ENCODE measurements at regions not wholly inside any gene's neighbourhood (a gene's known extent, or its start where the extent isn't known, plus 50 kb on each side); places are given as distances from the start of the nearest gene placed in this dataset.
"Not testable (repeated sequence)": the region's sequence is repeated elsewhere in the genome, so short reads cannot be mapped to it uniquely, and the experiment has no call there.

- DNase-seq: no peak
These were observed 890.5 kb downstream of the BRD1 start for GRCh38 chr22:48937032-48937639.

DNA sequence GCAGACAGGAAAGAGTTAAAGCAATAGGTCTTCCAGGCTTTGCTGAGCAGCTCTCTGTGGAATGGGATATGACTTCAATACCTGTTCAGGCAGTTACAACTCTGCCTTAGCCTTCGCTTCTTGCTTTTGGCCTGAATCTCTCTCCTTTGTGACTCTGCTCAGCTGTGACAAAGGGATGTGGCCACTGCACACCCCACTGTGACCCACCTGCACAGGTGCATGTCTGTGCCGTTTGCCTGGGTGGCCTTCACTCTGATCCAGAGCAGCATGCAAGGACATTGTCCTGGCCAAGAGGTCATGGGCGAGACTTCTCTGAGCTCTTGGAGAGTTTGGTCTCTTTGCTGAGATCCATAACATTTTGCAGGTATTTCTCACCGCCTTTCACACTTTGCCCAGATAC is 891.3 kb downstream of the BRD1 start:
- no peak for DNase-seq

DNA sequence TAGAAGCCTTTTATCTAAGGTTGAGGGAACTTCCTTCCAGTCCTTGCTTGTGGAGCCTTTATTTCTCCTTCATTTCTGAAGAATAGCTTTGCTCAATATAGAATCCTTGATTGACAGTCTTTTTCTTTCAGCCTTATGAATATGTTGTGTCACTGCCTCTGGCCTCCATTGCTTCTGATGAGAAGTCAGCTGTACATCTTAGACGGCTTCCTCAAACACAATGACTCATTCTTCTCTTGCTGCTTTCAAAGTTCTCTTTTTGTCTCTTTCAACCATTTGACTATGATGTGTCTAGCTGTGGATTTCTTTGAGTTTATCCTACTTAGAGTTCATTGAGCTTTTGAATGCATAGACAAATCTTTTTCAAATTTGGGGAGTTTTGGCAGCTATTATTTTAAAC is 893.2 kb downstream of the BRD1 start:
- DNase-seq: no peak

GRCh38 chr22:48931452-48931851 is 896.2 kb downstream of the BRD1 start:
- DNase-seq: no peak

DNA sequence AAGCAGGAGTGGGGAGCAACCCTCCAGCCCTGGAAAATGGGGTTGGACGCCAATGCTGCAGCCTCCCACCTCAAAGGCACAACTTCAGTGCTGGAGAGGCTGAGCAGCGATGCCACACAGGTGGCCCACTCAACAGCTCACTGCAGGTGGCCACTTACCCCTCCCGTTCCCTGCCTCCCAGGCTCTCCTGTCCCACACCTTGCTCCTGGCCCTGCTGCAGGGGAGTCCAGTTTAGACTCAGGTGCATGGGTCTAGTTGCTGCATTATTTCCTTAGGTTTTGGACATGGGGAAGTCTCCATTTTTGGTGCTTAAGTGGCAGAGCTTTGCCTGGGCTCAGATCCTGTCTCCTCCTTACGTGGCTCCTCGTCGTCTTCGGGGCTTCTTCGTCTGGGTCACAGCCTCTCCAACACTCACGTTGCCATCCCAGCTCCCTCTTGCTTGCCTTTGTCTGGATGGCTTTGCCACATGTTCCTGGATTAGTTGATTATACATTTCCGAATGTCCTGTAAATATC is 898.3 kb downstream of the BRD1 start:
- DNase-seq: no peak

GRCh38 chr22:48927591-48927990 is 900.1 kb downstream of the BRD1 start:
- no peak for DNase-seq

GRCh38 chr22:48926643-48927042 is 901.0 kb downstream of the BRD1 start:
- DNase-seq: no peak

DNA sequence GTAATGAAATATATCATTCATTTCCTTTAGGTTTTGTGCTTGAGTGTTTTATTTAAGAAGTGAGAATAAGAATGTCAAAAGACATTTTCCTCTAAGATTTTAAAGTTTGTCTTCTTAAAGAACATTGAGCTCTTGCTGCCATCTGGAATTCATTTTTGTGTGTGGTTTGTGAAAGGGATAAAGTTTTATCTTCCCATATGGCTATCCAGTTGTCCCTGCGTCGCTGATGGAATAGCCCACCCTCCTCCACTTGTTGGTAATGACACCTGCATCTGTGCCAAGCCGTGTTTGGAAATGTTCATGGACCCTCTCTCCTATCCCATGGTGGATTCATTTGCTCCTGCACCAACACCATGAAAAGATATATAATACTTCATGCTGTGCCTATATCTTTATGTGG is 901.5 kb downstream of the BRD1 start:
- DNase-seq: no peak

- DNase-seq: no peak
These were observed 902.2 kb downstream of the BRD1 start for GRCh38 chr22:48925450-48925849.

- no peak for DNase-seq
These were observed 903.7 kb downstream of the BRD1 start for GRCh38 chr22:48923996-48924395.

- no peak for DNase-seq
These were observed 904.4 kb downstream of the BRD1 start for GRCh38 chr22:48923165-48923865.

DNA sequence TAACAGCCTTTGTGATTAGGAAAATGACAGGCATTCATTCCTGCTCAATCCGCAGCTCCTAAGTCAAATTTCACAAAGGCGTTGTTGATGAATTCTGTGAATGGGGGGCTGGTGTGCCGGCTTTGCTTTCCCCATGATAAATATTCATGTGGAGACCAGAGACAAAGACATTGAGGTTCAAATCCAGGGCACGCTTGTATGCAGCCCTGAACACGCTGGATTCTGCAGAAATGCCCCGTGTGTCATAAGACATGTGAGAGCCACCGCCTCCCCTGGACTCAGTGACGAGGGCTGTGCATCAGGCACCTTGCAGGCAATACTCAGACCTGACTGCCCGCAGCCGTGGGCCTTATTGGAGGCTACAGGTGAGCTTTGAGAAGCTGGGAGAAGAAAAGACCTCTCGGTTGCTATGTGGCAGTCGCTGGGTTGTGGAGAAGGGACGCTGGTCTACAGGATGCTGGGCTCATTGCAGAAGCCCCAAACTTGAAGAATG is 906.2 kb downstream of the BRD1 start:
- no peak for DNase-seq

- DNase-seq: no peak
These were observed 906.9 kb downstream of the BRD1 start for GRCh38 chr22:48920776-48921241.

DNA sequence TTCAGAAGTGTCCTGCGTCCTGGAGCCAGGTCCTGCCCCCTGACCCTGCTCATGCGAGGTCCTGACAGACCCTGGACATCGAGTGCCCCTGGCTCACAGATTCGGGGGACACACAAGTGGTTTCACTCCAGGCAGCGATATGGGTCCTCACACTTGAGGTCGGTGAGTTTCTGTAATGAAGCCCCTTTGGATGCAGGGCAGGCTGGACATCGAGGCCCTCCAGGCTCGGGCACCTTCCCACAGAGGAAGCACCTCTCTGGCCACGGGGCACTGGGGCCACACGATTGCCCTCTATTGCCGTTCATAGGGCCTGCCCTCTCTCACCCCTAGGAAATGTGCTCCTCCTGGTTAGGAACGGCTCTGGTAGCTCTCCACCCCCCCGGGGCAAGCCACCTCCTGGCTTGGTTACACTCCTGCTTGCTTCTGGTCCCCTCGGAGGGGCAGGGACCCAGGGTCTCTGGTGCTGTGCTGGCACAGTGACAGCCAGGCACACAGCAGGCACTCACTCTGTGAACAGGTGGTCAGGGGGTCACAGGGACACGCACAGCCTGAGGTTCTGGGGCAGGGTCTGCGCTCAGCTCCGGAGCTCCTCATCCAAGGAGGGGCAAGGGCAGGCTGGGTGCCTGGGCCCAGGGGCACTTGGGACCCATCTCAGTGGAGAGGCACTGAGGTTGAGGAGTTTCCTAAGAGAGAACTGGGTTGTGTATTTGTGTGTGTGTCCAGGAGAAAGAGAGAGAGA is 907.7 kb downstream of the BRD1 start:
- DNase-seq: no peak

GRCh38 chr22:48919187-48919590 is 908.5 kb downstream of the BRD1 start:
- DNase-seq: no peak

DNA sequence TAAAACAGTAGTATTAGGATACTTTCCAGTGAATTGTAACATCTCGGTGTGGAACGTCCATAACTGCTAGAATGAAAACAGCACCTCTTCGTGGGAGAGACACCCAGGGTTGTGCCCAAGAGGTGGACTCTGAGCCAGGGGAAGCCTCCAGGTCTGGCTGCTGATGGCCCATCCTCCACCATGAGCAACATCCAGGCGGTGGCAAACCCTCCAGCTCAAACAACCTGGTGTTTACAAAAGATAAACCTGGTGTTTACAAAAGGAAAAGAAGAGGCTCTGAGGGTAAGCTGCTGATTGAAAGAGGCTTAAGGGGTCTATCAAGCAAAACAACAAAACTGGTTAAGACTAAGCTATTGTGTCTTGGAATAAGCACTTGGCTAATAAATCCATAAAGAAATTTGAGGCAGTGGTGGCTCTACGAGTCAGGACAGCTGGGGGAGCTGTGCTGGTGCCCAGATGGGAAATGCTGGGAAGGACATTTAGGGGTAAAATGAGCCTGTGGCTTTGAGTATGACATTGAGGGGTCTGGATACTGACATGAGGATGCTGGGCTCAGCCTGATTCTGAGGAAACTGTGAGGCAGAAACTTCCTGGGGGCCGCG is 909.0 kb downstream of the BRD1 start:
- no peak for DNase-seq

GRCh38 chr22:48912356-48913066 is 915.2 kb downstream of the BRD1 start:
- peak in 1 of 2 donors; percentile 6 for DNase-seq

GRCh38 chr22:48911647-48912046 is 916.0 kb downstream of the BRD1 start:
- not testable (repeated sequence) for DNase-seq

GRCh38 chr22:48911067-48911466 is 916.6 kb downstream of the BRD1 start:
- DNase-seq: not testable (repeated sequence)

GRCh38 chr22:48908547-48908946 is 919.1 kb downstream of the BRD1 start:
- DNase-seq: no peak

- DNase-seq: no peak
These were observed 920.1 kb downstream of the BRD1 start for GRCh38 chr22:48907591-48907990.

DNA sequence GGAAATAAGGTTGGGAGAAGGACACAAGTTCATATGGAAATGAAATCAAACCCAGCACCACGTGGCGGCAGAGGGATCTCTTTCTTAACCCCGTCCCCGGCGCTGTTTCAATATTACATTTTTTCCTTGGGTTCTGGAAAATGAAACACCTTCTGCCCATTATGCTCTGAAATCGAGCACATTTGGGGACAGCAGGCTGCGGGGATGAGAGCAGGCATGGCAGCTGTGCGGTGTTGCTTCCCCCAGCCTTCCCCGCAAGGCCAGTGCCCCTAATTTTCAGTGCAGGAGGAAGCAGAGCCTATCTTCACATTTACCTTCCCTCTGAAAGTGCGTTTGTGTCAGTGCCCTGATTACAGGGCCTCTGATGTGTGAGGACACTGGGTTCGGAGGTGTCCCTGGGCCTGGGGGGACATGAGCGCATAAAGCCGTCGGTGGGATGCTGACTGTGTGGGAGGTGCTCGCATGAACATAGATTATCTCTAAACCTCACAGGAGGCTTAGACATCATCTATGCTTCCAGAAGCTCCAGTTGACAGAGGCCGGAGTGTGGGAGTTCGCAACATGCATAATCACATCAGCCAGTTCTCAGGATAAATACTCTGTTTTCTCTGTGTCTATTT is 921.3 kb downstream of the BRD1 start:
- no peak for DNase-seq

All from CD4-positive, alpha-beta T cell treated with Interleukin-1 beta for 1 hour (primary cell).